NCI-H446 (cell line): ENCODE measurements at regions not wholly inside any gene's neighbourhood (a gene's known extent, or its start where the extent isn't known, plus 50 kb on each side); places are given as distances from the start of the nearest gene placed in this dataset.
"Not testable (repeated sequence)": the region's sequence is repeated elsewhere in the genome, so short reads cannot be mapped to it uniquely, and the experiment has no call there.

Source experiments
- DNase-seq, 2 experiments: peaks; one replicate each; lab custom pipeline; 2025; lab: John Stamatoyannopoulos, UW

- no peak for DNase-seq
These were observed 51.7 kb downstream of the FAM50B start for GRCh38 chr6:3900744-3901336.

GRCh38 chr6:3902871-3903648 lies 53.9 kb downstream of the FAM50B start:
- no peak for DNase-seq

- DNase-seq = no peak
These were observed 55.3 kb downstream of the FAM50B start for GRCh38 chr6:3904518-3904917.

GRCh38 chr6:3905945-3906845 lies 57.0 kb downstream of the FAM50B start:
- no peak for DNase-seq

- DNase-seq = no peak
These were observed 57.6 kb downstream of the FAM50B start for GRCh38 chr6:3906846-3907151.

- no peak for DNase-seq
These were observed 59.0 kb downstream of the FAM50B start for GRCh38 chr6:3908223-3908622.

GRCh38 chr6:3908961-3909360 lies 59.8 kb downstream of the FAM50B start:
- no peak for DNase-seq

- no peak for DNase-seq
These were observed 61.0 kb downstream of the FAM50B start for GRCh38 chr6:3910106-3910663.

- DNase-seq = no peak
These were observed 62.0 kb downstream of the FAM50B start for GRCh38 chr6:3911130-3911529.

GRCh38 chr6:3911614-3912336 lies 62.6 kb downstream of the FAM50B start:
- DNase-seq = peak; percentile 3 to 37

- peak in 1 of 2 experiments; percentile 57 for DNase-seq
These were observed 63.3 kb downstream of the FAM50B start for GRCh38 chr6:3912361-3913076.

GRCh38 chr6:3913077-3913957 lies 64.1 kb downstream of the FAM50B start:
- DNase-seq = peak; percentile 74 to 90

- no peak for DNase-seq
These were observed 64.8 kb downstream of the FAM50B start for GRCh38 chr6:3913958-3914337.

GRCh38 chr6:3915076-3915791 lies 66.1 kb downstream of the FAM50B start:
- no peak for DNase-seq

- no peak for DNase-seq
These were observed 67.0 kb downstream of the FAM50B start for GRCh38 chr6:3916211-3916610.

GRCh38 chr6:3916749-3917148 lies 67.6 kb downstream of the FAM50B start:
- not testable (repeated sequence) for DNase-seq

GRCh38 chr6:3918469-3918868 lies 69.3 kb downstream of the FAM50B start:
- DNase-seq = no peak

- DNase-seq = no peak
These were observed 70.0 kb downstream of the FAM50B start for GRCh38 chr6:3919130-3919628.

- DNase-seq = no peak
These were observed 70.7 kb downstream of the FAM50B start for GRCh38 chr6:3919849-3920248.
